ENCODE measurements at regions not wholly inside any gene's neighbourhood (a gene's known extent, or its start where the extent isn't known, plus 50 kb on each side); places are given as distances from the start of the nearest gene placed in this dataset.

DNA sequence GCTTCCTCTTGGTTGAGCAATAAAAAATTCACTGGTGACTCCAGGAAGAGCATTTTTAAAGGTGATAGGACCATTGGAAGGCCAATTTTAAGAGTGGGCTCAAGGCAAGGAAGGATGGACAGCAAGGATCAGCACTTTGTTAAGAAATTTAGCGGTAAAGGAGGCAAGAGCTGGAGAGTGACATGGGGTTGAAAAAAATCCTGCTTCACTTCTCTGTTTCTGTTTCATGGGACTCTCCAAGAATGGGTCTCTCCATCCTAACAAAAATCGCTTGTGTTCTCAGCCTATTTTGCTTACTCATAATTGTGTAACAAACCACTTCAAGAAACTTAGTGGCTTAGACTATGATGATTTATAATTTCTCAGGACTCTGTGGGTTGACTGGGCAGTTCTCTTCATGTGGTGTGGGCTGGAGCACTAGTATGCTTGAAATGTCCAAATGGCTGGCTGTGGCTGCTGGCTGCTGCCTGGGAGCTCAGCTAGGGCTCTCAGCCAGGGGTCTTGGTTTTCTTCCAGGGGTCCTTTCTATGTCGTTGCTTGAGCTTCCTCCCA, 59.8 kb upstream of the ZNRF2 start:
- TF ChIP-seq CTCF (IDR thresholded peaks at IDR 0.05) (no peak), POLR2A (IDR thresholded peaks at IDR 0.05) (no peak)
